H9 (cell line): ENCODE measurements at regions not wholly inside any gene's neighbourhood (a gene's known extent, or its start where the extent isn't known, plus 50 kb on each side); places are given as distances from the start of the nearest gene placed in this dataset.

ENCODE experiments used
- DNase-seq: peaks from one replicate; pipeline ENCODE4 v3.0.0-alpha.2; 2017
- H2AFZ ChIP-seq: one replicate; pipeline ENCODE4 v1.6.1; 2013; ENCODE audit warnings: mild to moderate bottlenecking, low read length, control low read depth, moderate library complexity
- H2AK5ac ChIP-seq: 2 replicates; pipeline ENCODE4 v1.6.1; 2013; ENCODE audit warnings: low read length, control low read depth, mixed read lengths; ENCODE audit not compliant: insufficient read length
- H2BK120ac ChIP-seq: one replicate; pipeline ENCODE4 v1.6.1; 2013; ENCODE audit warnings: low read depth, mild to moderate bottlenecking, low read length, control low read depth, inconsistent platforms; ENCODE audit not compliant: poor library complexity, severe bottlenecking
- H2BK12ac ChIP-seq: 2 replicates; pipeline ENCODE4 v1.6.1; 2013; ENCODE audit warnings: low read length, control low read depth, mixed read lengths, low read depth; ENCODE audit not compliant: insufficient read length
- H2BK15ac ChIP-seq: 2 replicates; pipeline ENCODE4 v1.6.1; 2013; ENCODE audit warnings: low read depth, low read length, control low read depth
- H2BK20ac ChIP-seq: one replicate; pipeline ENCODE4 v1.6.1; 2013; ENCODE audit warnings: low read depth, mild to moderate bottlenecking, low read length, control low read depth, inconsistent platforms; ENCODE audit not compliant: poor library complexity, severe bottlenecking
- H2BK5ac ChIP-seq: 2 replicates; pipeline ENCODE4 v1.6.1; 2013; ENCODE audit warnings: low read length, control low read depth, mixed read lengths; ENCODE audit not compliant: insufficient read length
- H3K14ac ChIP-seq: 2 replicates; pipeline ENCODE4 v1.6.1; 2013; ENCODE audit warnings: low read length, control low read depth; ENCODE audit not compliant: insufficient read depth
- H3K18ac ChIP-seq: 2 replicates; pipeline ENCODE4 v1.6.1; 2013; ENCODE audit warnings: low read depth, mild to moderate bottlenecking, mixed read lengths, low read length, control low read depth; ENCODE audit not compliant: insufficient read length
- H3K23ac ChIP-seq: 2 replicates; pipeline ENCODE4 v1.6.1; 2013; ENCODE audit warnings: low read length, control low read depth, mixed read lengths, low read depth; ENCODE audit not compliant: insufficient read length
- H3K23me2 ChIP-seq: 2 replicates; pipeline ENCODE4 v1.6.1; 2013; ENCODE audit warnings: low read depth, mild to moderate bottlenecking, mixed read lengths, low read length, control low read depth; ENCODE audit not compliant: insufficient read length, poor library complexity, severe bottlenecking
- H3K27ac ChIP-seq: 2 replicates; pipeline ENCODE4 v1.5.1; 2013; ENCODE audit warnings: low read length, control low read depth, mixed read lengths, low read depth; ENCODE audit not compliant: insufficient read length
- H3K27me3 ChIP-seq: 2 replicates; pipeline ENCODE4 v1.6.1; 2013; ENCODE audit warnings: low read length, control low read depth, inconsistent platforms; ENCODE audit not compliant: insufficient read depth
- H3K4ac ChIP-seq: 2 replicates; pipeline ENCODE4 v1.6.1; 2013; ENCODE audit warnings: low read depth, mild to moderate bottlenecking, control low read depth, inconsistent platforms, low read length, moderate library complexity
- H3K4me1 ChIP-seq: 2 replicates; pipeline ENCODE4 v1.6.1; 2013; ENCODE audit warnings: low read length, control low read depth, inconsistent platforms; ENCODE audit not compliant: insufficient read depth
- H3K4me2 ChIP-seq: 2 replicates; pipeline ENCODE4 v1.6.1; 2013; ENCODE audit warnings: low read length, control low read depth, mixed read lengths; ENCODE audit not compliant: insufficient read length, insufficient read depth
- H3K56ac ChIP-seq: 2 replicates; pipeline ENCODE4 v1.6.1; 2013; ENCODE audit warnings: low read depth, mild to moderate bottlenecking, mixed read lengths, low read length, control low read depth; ENCODE audit not compliant: insufficient read length
- H3K79me1 ChIP-seq: 2 replicates; pipeline ENCODE4 v1.6.1; 2013; ENCODE audit warnings: low read depth, mild to moderate bottlenecking, moderate library complexity, low read length, control low read depth, inconsistent platforms; ENCODE audit not compliant: insufficient read depth, poor library complexity, severe bottlenecking
- H3K79me2 ChIP-seq: 2 replicates; pipeline ENCODE4 v1.6.1; 2013; ENCODE audit warnings: low read length, control low read depth, inconsistent platforms; ENCODE audit not compliant: insufficient read depth
- H3K9ac ChIP-seq: 2 replicates; pipeline ENCODE4 v1.6.1; 2013; ENCODE audit warnings: low read length, control low read depth, mixed read lengths; ENCODE audit not compliant: insufficient read length; ENCODE audit errors: extremely low read depth
- H3K9me3 ChIP-seq: one replicate; pipeline ENCODE4 v1.6.1; 2013; ENCODE audit warnings: low read depth, low read length, inconsistent platforms; ENCODE audit not compliant: control insufficient read depth
- H3T11ph ChIP-seq: one replicate; pipeline ENCODE4 v1.6.1; 2013; ENCODE audit warnings: mild to moderate bottlenecking, low read length, control low read depth, inconsistent platforms
- H4K20me1 ChIP-seq: one replicate; pipeline ENCODE4 v1.6.1; 2013; ENCODE audit not compliant: control insufficient read depth, insufficient read length, insufficient read depth
- H4K5ac ChIP-seq: 2 replicates; pipeline ENCODE4 v1.6.1; 2013; ENCODE audit warnings: low read depth, mild to moderate bottlenecking, mixed read lengths, low read length, control low read depth; ENCODE audit not compliant: insufficient read length
- H4K8ac ChIP-seq: replicated peaks from 2 replicates; pipeline ENCODE4 v1.6.1; 2013; ENCODE audit warnings: low read length, control low read depth, mixed read lengths, low read depth; ENCODE audit not compliant: insufficient read length
- H4K91ac ChIP-seq: 2 replicates; pipeline ENCODE4 v1.6.1; 2013; ENCODE audit warnings: low read depth, mild to moderate bottlenecking, moderate library complexity, mixed read lengths, low read length, control low read depth; ENCODE audit not compliant: insufficient read length
- H3K27ac Mint-ChIP-seq, 3 experiments: 2 replicates in 2 of 3; 3 replicates in 1 of 3; pipeline ENCODE4 v1.8.0; 2020 to 2021; ENCODE audit warnings: mixed read lengths in 3 of 3, mild to moderate bottlenecking in 1 of 3, moderate library complexity in 1 of 3
- H3K27me3 Mint-ChIP-seq: 2 replicates; pipeline ENCODE4 v1.8.0; 2021; ENCODE audit warnings: low read depth, mild to moderate bottlenecking, moderate library complexity, mixed read lengths
- H3K36me3 Mint-ChIP-seq, 3 experiments: 2 replicates in 2 of 3; 3 replicates in 1 of 3; pipeline ENCODE4 v1.8.0; 2020 to 2021; ENCODE audit warnings: low read depth in 3 of 3, mixed read lengths in 3 of 3; ENCODE audit not compliant: insufficient read depth in 1 of 3
- H3K4me1 Mint-ChIP-seq, 2 experiments: 2 replicates each; pipeline ENCODE4 v1.8.0; 2020; ENCODE audit warnings: mixed read lengths in 2 of 2
- H3K4me3 Mint-ChIP-seq, 2 experiments: 2 replicates in 1 of 2; 3 replicates in 1 of 2; pipeline ENCODE4 v1.8.0; 2020 to 2021; ENCODE audit warnings: mild to moderate bottlenecking in 2 of 2, mixed read lengths in 2 of 2, moderate library complexity in 1 of 2
- H3K9me3 Mint-ChIP-seq, 2 experiments: 2 replicates in 1 of 2; 3 replicates in 1 of 2; pipeline ENCODE4 v1.8.0; 2020; ENCODE audit warnings: mild to moderate bottlenecking in 2 of 2, mixed read lengths in 2 of 2, moderate library complexity in 1 of 2
- CTCF ChIP-seq: fragments of 200-600 bp; sonication (generic); conservative IDR thresholded peaks from 3 replicates; pipeline ENCODE4 v1.8.0; 2021; ENCODE audit warnings: antibody characterized with exemption, mild to moderate bottlenecking
- WGBS: extraction: QIAGEN DNeasy Blood & Tissue Kit; methylation state at CpG from one replicate; pipeline ENCODE4 v1.1.7; 2013; ENCODE audit warnings: missing lambda C conversion rate, low lambda C conversion rate, mixed read lengths; ENCODE audit not compliant: insufficient read length; ENCODE audit errors: extremely low coverage; 5-methylcytosine and 5-hydroxymethylcytosine counted together

DNA sequence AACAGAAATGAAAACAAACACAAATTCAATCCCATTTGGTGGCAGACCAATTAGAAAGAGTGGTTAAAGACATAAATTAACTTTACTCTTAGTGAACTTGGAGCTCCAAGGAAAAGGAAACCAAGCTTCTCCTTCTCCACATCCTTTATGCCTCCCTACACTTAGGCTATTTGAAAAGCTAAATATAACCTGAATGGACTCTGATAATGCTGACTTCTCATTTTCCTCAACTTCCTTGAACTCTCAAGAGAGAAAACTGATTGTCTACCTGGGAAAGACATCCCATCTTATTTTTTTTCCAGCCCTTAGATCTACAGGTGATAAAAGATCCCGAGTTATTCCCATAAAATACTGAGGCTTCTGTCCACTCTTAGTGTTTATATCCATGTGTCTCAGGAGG is 178.4 kb upstream of the SPAG17 start:
- Histone ChIP-seq H3K23me2 (no peaks in the 10 kb centered on the region), H3K79me2 (no peaks in the 10 kb centered on the region), H2AK5ac (no peak overlapping the region), H2BK120ac (no peak overlapping the region), H2BK20ac (no peak overlapping the region), H3K4me1 (no peaks in the 10 kb centered on the region), H3T11ph (no peak overlapping the region), H2BK12ac (no peak overlapping the region), H2BK5ac (no peak overlapping the region), H4K20me1 (no peaks in the 10 kb centered on the region), H2BK15ac (no peak overlapping the region), H3K4ac (no peak overlapping the region), H4K91ac (no peak overlapping the region), H3K9ac (no peak overlapping the region), H3K79me1 (no peaks in the 10 kb centered on the region), H3K18ac (no peak overlapping the region), H2AFZ (no peak overlapping the region), H3K27me3 (no peaks in the 10 kb centered on the region), H4K5ac (no peak overlapping the region), H3K56ac (no peak overlapping the region), H3K14ac (no peak overlapping the region), H3K4me2 (no peak overlapping the region), H3K23ac (no peak overlapping the region), H4K8ac (no peak overlapping the region), H3K27ac (no peak overlapping the region), H3K9me3 (peaks cover 8% of the 10 kb centered on the region)
- no peaks in the 10 kb centered on the region for H3K27me3 Mint-ChIP-seq
- no CpG with 5 or more reads among the region's 1 CpG for WGBS
- peaks cover 6 to 11% of the 10 kb centered on the region in 2 experiments; a peak in 3 of 4 replicates for H3K4me1 Mint-ChIP-seq
- peaks cover 3 to 15% (median 5%) of the 10 kb centered on the region in 3 experiments for H3K36me3 Mint-ChIP-seq
- H3K27ac Mint-ChIP-seq: no peak overlapping the region
- peaks cover 23 to 34% of the 10 kb centered on the region in 2 experiments for H3K9me3 Mint-ChIP-seq
- TF ChIP-seq CTCF: no peak
- DNase-seq: no peak
- H3K4me3 Mint-ChIP-seq: no peak overlapping the region
